ENCODE measurements at regions not wholly inside any gene's neighbourhood (a gene's known extent, or its start where the extent isn't known, plus 50 kb on each side); places are given as distances from the start of the nearest gene placed in this dataset.

- no peak overlapping the region for H3K9ac ChIP-seq (ENCODE audit: low read depth, low read length)
- no peaks in the 10 kb centered on the region for H3K27me3 ChIP-seq (ENCODE audit: control insufficient read depth, insufficient read depth, low read length)
- no peaks in the 10 kb centered on the region for H3K4me1 ChIP-seq (ENCODE audit: control insufficient read depth, insufficient read depth, low read length)
- no peaks in the 10 kb centered on the region for H3K9me3 ChIP-seq (ENCODE audit: control insufficient read depth, insufficient read depth, low read length)
- H3K4me3 ChIP-seq (ENCODE audit: low read depth, low read length), result no peak overlapping the region
- H3K36me3 ChIP-seq (ENCODE audit: control insufficient read depth, insufficient read depth, low read length), result no peaks in the 10 kb centered on the region
These were observed 290.2 kb downstream of the SLITRK1 start for GRCh38 chr13:83592095-83592494.

GRCh38 chr13:83589814-83590213 is 292.5 kb downstream of the SLITRK1 start:
- no peaks in the 10 kb centered on the region for H3K4me1 ChIP-seq (ENCODE audit: control insufficient read depth, insufficient read depth, low read length)
- no peak overlapping the region for H3K9ac ChIP-seq (ENCODE audit: low read depth, low read length)
- H3K36me3 ChIP-seq (ENCODE audit: control insufficient read depth, insufficient read depth, low read length), result no peaks in the 10 kb centered on the region
- no peaks in the 10 kb centered on the region for H3K27me3 ChIP-seq (ENCODE audit: control insufficient read depth, insufficient read depth, low read length)
- no peaks in the 10 kb centered on the region for H3K9me3 ChIP-seq (ENCODE audit: control insufficient read depth, insufficient read depth, low read length)
- H3K4me3 ChIP-seq (ENCODE audit: low read depth, low read length), result no peak overlapping the region

GRCh38 chr13:83577183-83577582 is 305.1 kb downstream of the SLITRK1 start:
- no peaks in the 10 kb centered on the region for H3K27me3 ChIP-seq (ENCODE audit: control insufficient read depth, insufficient read depth, low read length)

GRCh38 chr13:83568019-83568418 is 314.3 kb downstream of the SLITRK1 start:
- H3K27me3 ChIP-seq (ENCODE audit: control insufficient read depth, insufficient read depth, low read length), result no peaks in the 10 kb centered on the region
- no peak overlapping the region for H3K9ac ChIP-seq (ENCODE audit: low read depth, low read length)
- no peaks in the 10 kb centered on the region for H3K9me3 ChIP-seq (ENCODE audit: control insufficient read depth, insufficient read depth, low read length)
- no peaks in the 10 kb centered on the region for H3K4me1 ChIP-seq (ENCODE audit: control insufficient read depth, insufficient read depth, low read length)
- H3K4me3 ChIP-seq (ENCODE audit: low read depth, low read length), result no peak overlapping the region
- no peaks in the 10 kb centered on the region for H3K36me3 ChIP-seq (ENCODE audit: control insufficient read depth, insufficient read depth, low read length)

More at GRCh38 chr13:83577183-83577582, 305.1 kb downstream of the SLITRK1 start:
- no peaks in the 10 kb centered on the region for H3K9me3 ChIP-seq (ENCODE audit: control insufficient read depth, insufficient read depth, low read length)
- H3K4me3 ChIP-seq (ENCODE audit: low read depth, low read length), result no peak overlapping the region
- no peaks in the 10 kb centered on the region for H3K36me3 ChIP-seq (ENCODE audit: control insufficient read depth, insufficient read depth, low read length)
- H3K4me1 ChIP-seq (ENCODE audit: control insufficient read depth, insufficient read depth, low read length), result no peaks in the 10 kb centered on the region
- H3K9ac ChIP-seq (ENCODE audit: low read depth, low read length), result no peak overlapping the region

GRCh38 chr13:83563499-83563898 is 318.8 kb downstream of the SLITRK1 start:
- no peaks in the 10 kb centered on the region for H3K27me3 ChIP-seq (ENCODE audit: control insufficient read depth, insufficient read depth, low read length)
- H3K36me3 ChIP-seq (ENCODE audit: control insufficient read depth, insufficient read depth, low read length), result no peaks in the 10 kb centered on the region
- no peak overlapping the region for H3K4me3 ChIP-seq (ENCODE audit: low read depth, low read length)
- H3K9ac ChIP-seq (ENCODE audit: low read depth, low read length), result no peak overlapping the region
- no peaks in the 10 kb centered on the region for H3K4me1 ChIP-seq (ENCODE audit: control insufficient read depth, insufficient read depth, low read length)
- no peaks in the 10 kb centered on the region for H3K9me3 ChIP-seq (ENCODE audit: control insufficient read depth, insufficient read depth, low read length)

GRCh38 chr13:83557845-83558244 is 324.4 kb downstream of the SLITRK1 start:
- Histone ChIP-seq H3K36me3 (ENCODE audit: control insufficient read depth, insufficient read depth, low read length) (no peaks in the 10 kb centered on the region), H3K9me3 (ENCODE audit: control insufficient read depth, insufficient read depth, low read length) (no peaks in the 10 kb centered on the region), H3K27me3 (ENCODE audit: control insufficient read depth, insufficient read depth, low read length) (no peaks in the 10 kb centered on the region), H3K4me1 (ENCODE audit: control insufficient read depth, insufficient read depth, low read length) (no peaks in the 10 kb centered on the region), H3K9ac (ENCODE audit: low read depth, low read length) (no peak overlapping the region), H3K4me3 (ENCODE audit: low read depth, low read length) (no peak overlapping the region)

- Histone ChIP-seq H3K27me3 (ENCODE audit: control insufficient read depth, insufficient read depth, low read length) (no peaks in the 10 kb centered on the region), H3K9ac (ENCODE audit: low read depth, low read length) (no peak overlapping the region), H3K36me3 (ENCODE audit: control insufficient read depth, insufficient read depth, low read length) (no peaks in the 10 kb centered on the region), H3K4me3 (ENCODE audit: low read depth, low read length) (no peak overlapping the region), H3K4me1 (ENCODE audit: control insufficient read depth, insufficient read depth, low read length) (no peaks in the 10 kb centered on the region), H3K9me3 (ENCODE audit: control insufficient read depth, insufficient read depth, low read length) (no peaks in the 10 kb centered on the region)
These were observed 332.6 kb downstream of the SLITRK1 start for GRCh38 chr13:83549671-83550070.

GRCh38 chr13:83547043-83547442 is 335.2 kb downstream of the SLITRK1 start:
- Histone ChIP-seq H3K9ac (ENCODE audit: low read depth, low read length) (no peak overlapping the region), H3K4me1 (ENCODE audit: control insufficient read depth, insufficient read depth, low read length) (no peaks in the 10 kb centered on the region), H3K9me3 (ENCODE audit: control insufficient read depth, insufficient read depth, low read length) (no peaks in the 10 kb centered on the region), H3K36me3 (ENCODE audit: control insufficient read depth, insufficient read depth, low read length) (no peaks in the 10 kb centered on the region), H3K27me3 (ENCODE audit: control insufficient read depth, insufficient read depth, low read length) (no peaks in the 10 kb centered on the region), H3K4me3 (ENCODE audit: low read depth, low read length) (no peak overlapping the region)

- no peaks in the 10 kb centered on the region for H3K9me3 ChIP-seq (ENCODE audit: control insufficient read depth, insufficient read depth, low read length)
- H3K27me3 ChIP-seq (ENCODE audit: control insufficient read depth, insufficient read depth, low read length), result no peaks in the 10 kb centered on the region
- no peak overlapping the region for H3K4me3 ChIP-seq (ENCODE audit: low read depth, low read length)
- no peaks in the 10 kb centered on the region for H3K36me3 ChIP-seq (ENCODE audit: control insufficient read depth, insufficient read depth, low read length)
- H3K4me1 ChIP-seq (ENCODE audit: control insufficient read depth, insufficient read depth, low read length), result no peaks in the 10 kb centered on the region
- no peak overlapping the region for H3K9ac ChIP-seq (ENCODE audit: low read depth, low read length)
These were observed 335.8 kb downstream of the SLITRK1 start for GRCh38 chr13:83546476-83546875.

- peaks cover 4% of the 10 kb centered on the region for H3K9me3 ChIP-seq (ENCODE audit: control insufficient read depth, insufficient read depth, low read length)
- no peaks in the 10 kb centered on the region for H3K36me3 ChIP-seq (ENCODE audit: control insufficient read depth, insufficient read depth, low read length)
- H3K9ac ChIP-seq (ENCODE audit: low read depth, low read length), result no peak overlapping the region
- H3K27me3 ChIP-seq (ENCODE audit: control insufficient read depth, insufficient read depth, low read length), result no peaks in the 10 kb centered on the region
- H3K4me1 ChIP-seq (ENCODE audit: control insufficient read depth, insufficient read depth, low read length), result no peaks in the 10 kb centered on the region
- no peak overlapping the region for H3K4me3 ChIP-seq (ENCODE audit: low read depth, low read length)
These were observed 343.6 kb downstream of the SLITRK1 start for GRCh38 chr13:83538636-83539035.

- H3K27me3 ChIP-seq (ENCODE audit: control insufficient read depth, insufficient read depth, low read length), result no peaks in the 10 kb centered on the region
- no peaks in the 10 kb centered on the region for H3K4me1 ChIP-seq (ENCODE audit: control insufficient read depth, insufficient read depth, low read length)
- no peaks in the 10 kb centered on the region for H3K36me3 ChIP-seq (ENCODE audit: control insufficient read depth, insufficient read depth, low read length)
- no peak overlapping the region for H3K9ac ChIP-seq (ENCODE audit: low read depth, low read length)
- no peak overlapping the region for H3K4me3 ChIP-seq (ENCODE audit: low read depth, low read length)
- H3K9me3 ChIP-seq (ENCODE audit: control insufficient read depth, insufficient read depth, low read length), result peaks cover 4% of the 10 kb centered on the region
These were observed 345.3 kb downstream of the SLITRK1 start for GRCh38 chr13:83536941-83537340.

- H3K9ac ChIP-seq (ENCODE audit: low read depth, low read length), result no peak overlapping the region
- no peaks in the 10 kb centered on the region for H3K27me3 ChIP-seq (ENCODE audit: control insufficient read depth, insufficient read depth, low read length)
- H3K9me3 ChIP-seq (ENCODE audit: control insufficient read depth, insufficient read depth, low read length), result peaks cover 4% of the 10 kb centered on the region
- H3K4me1 ChIP-seq (ENCODE audit: control insufficient read depth, insufficient read depth, low read length), result no peaks in the 10 kb centered on the region
- H3K4me3 ChIP-seq (ENCODE audit: low read depth, low read length), result no peak overlapping the region
- H3K36me3 ChIP-seq (ENCODE audit: control insufficient read depth, insufficient read depth, low read length), result no peaks in the 10 kb centered on the region
These were observed 346.1 kb downstream of the SLITRK1 start for GRCh38 chr13:83536153-83536552.

GRCh38 chr13:83532809-83533208 is 349.5 kb downstream of the SLITRK1 start:
- Histone ChIP-seq H3K4me3 (ENCODE audit: low read depth, low read length) (no peak overlapping the region), H3K9me3 (ENCODE audit: control insufficient read depth, insufficient read depth, low read length) (no peaks in the 10 kb centered on the region), H3K36me3 (ENCODE audit: control insufficient read depth, insufficient read depth, low read length) (no peaks in the 10 kb centered on the region), H3K9ac (ENCODE audit: low read depth, low read length) (no peak overlapping the region), H3K27me3 (ENCODE audit: control insufficient read depth, insufficient read depth, low read length) (no peaks in the 10 kb centered on the region), H3K4me1 (ENCODE audit: control insufficient read depth, insufficient read depth, low read length) (no peaks in the 10 kb centered on the region)
